ENCODE measurements at regions not wholly inside any gene's neighbourhood (a gene's known extent, or its start where the extent isn't known, plus 50 kb on each side); places are given as distances from the start of the nearest gene placed in this dataset.

GRCh38 chr5:58322453-58322852, 137.4 kb downstream of the PLK2 start:
- no peaks in the 10 kb centered on the region for H3K4me1 ChIP-seq
- 33 to 47% (median 37%) methylated on average over 3 of the region's 3 CpGs for WGBS, 5 donors
- H3K27ac ChIP-seq = no peak overlapping the region
- H3K36me3 ChIP-seq = no peaks in the 10 kb centered on the region
- H3K4me3 ChIP-seq = no peak overlapping the region
- no peaks in the 10 kb centered on the region for H3K9me3 ChIP-seq
- TF ChIP-seq POLR2A (IDR thresholded peaks at IDR 0.05) (no peak), CTCF (IDR thresholded peaks at IDR 0.05) (no peak), EP300 (IDR thresholded peaks at IDR 0.05) (no peak), POLR2AphosphoS5 (IDR thresholded peaks at IDR 0.05) (no peak)
- H3K27me3 ChIP-seq = no peaks in the 10 kb centered on the region
- intact Hi-C loops (cut with DNase I; ENCODE audit: low total_unique reads) = no loop called here
- DNase-seq = no peak

GRCh38 chr5:58318468-58318867, 141.4 kb downstream of the PLK2 start:
- 79 to 96% (median 93%) methylated on average over 1 of the region's 1 CpG for WGBS, 5 donors
- Histone ChIP-seq H3K4me3 (no peak overlapping the region), H3K36me3 (no peaks in the 10 kb centered on the region), H3K4me1 (no peaks in the 10 kb centered on the region), H3K27me3 (no peaks in the 10 kb centered on the region), H3K9me3 (no peaks in the 10 kb centered on the region), H3K27ac (no peak overlapping the region)
- intact Hi-C loops (cut with DNase I; ENCODE audit: low total_unique reads) = no loop called here
- TF ChIP-seq EP300 (IDR thresholded peaks at IDR 0.05) (no peak), CTCF (IDR thresholded peaks at IDR 0.05) (no peak), POLR2A (IDR thresholded peaks at IDR 0.05) (no peak), POLR2AphosphoS5 (IDR thresholded peaks at IDR 0.05) (no peak)
- no peak for DNase-seq

- intact Hi-C loops (cut with DNase I; ENCODE audit: low total_unique reads) = no loop called here
- H3K4me3 ChIP-seq = no peak overlapping the region
- TF ChIP-seq EP300 (IDR thresholded peaks at IDR 0.05) (no peak), CTCF (IDR thresholded peaks at IDR 0.05) (no peak), POLR2A (IDR thresholded peaks at IDR 0.05) (no peak), POLR2AphosphoS5 (IDR thresholded peaks at IDR 0.05) (no peak)
- H3K9me3 ChIP-seq = no peaks in the 10 kb centered on the region
- no peaks in the 10 kb centered on the region for H3K27me3 ChIP-seq
- no peaks in the 10 kb centered on the region for H3K36me3 ChIP-seq
- H3K4me1 ChIP-seq = no peaks in the 10 kb centered on the region
- no peak for DNase-seq
- no peak overlapping the region for H3K27ac ChIP-seq
These were observed 142.1 kb downstream of the PLK2 start for GRCh38 chr5:58317808-58318207.

GRCh38 chr5:58317009-58317408, 142.9 kb downstream of the PLK2 start:
- H3K4me1 ChIP-seq = no peaks in the 10 kb centered on the region

GRCh38 chr5:58315794-58316193, 144.1 kb downstream of the PLK2 start:
- H3K4me3 ChIP-seq = no peak overlapping the region
- H3K27ac ChIP-seq = no peak overlapping the region
- no peaks in the 10 kb centered on the region for H3K27me3 ChIP-seq
- H3K9me3 ChIP-seq = no peaks in the 10 kb centered on the region
- no peaks in the 10 kb centered on the region for H3K4me1 ChIP-seq
- DNase-seq = no peak
- TF ChIP-seq POLR2AphosphoS5 (IDR thresholded peaks at IDR 0.05) = no peak
- TF ChIP-seq POLR2A (IDR thresholded peaks at IDR 0.05) = no peak
- no peak for TF ChIP-seq EP300 (IDR thresholded peaks at IDR 0.05)
- no peak for TF ChIP-seq CTCF (IDR thresholded peaks at IDR 0.05)
- WGBS, 5 donors = 78 to 97% (median 92%) methylated on average over 1 of the region's 1 CpG
- intact Hi-C loops (cut with DNase I; ENCODE audit: low total_unique reads) = no loop called here
- no peaks in the 10 kb centered on the region for H3K36me3 ChIP-seq

More at GRCh38 chr5:58317009-58317408, 142.9 kb downstream of the PLK2 start:
- Histone ChIP-seq H3K4me3 (no peak overlapping the region), H3K9me3 (no peaks in the 10 kb centered on the region), H3K27ac (no peak overlapping the region), H3K36me3 (no peaks in the 10 kb centered on the region), H3K27me3 (no peaks in the 10 kb centered on the region)
- intact Hi-C loops (cut with DNase I; ENCODE audit: low total_unique reads) = no loop called here
- DNase-seq = peak in 1 of 2 donors; percentile 20
- TF ChIP-seq EP300 (IDR thresholded peaks at IDR 0.05) (no peak), POLR2AphosphoS5 (IDR thresholded peaks at IDR 0.05) (no peak)
- WGBS, 5 donors = 83 to 88% (median 85%) methylated on average over 7 of the region's 7 CpGs

Data from stomach (tissue), 8 donors.